ENCODE measurements at regions not wholly inside any gene's neighbourhood (a gene's known extent, or its start where the extent isn't known, plus 50 kb on each side); places are given as distances from the start of the nearest gene placed in this dataset.
"Not testable (repeated sequence)": the region's sequence is repeated elsewhere in the genome, so short reads cannot be mapped to it uniquely, and the experiment has no call there.

DNA sequence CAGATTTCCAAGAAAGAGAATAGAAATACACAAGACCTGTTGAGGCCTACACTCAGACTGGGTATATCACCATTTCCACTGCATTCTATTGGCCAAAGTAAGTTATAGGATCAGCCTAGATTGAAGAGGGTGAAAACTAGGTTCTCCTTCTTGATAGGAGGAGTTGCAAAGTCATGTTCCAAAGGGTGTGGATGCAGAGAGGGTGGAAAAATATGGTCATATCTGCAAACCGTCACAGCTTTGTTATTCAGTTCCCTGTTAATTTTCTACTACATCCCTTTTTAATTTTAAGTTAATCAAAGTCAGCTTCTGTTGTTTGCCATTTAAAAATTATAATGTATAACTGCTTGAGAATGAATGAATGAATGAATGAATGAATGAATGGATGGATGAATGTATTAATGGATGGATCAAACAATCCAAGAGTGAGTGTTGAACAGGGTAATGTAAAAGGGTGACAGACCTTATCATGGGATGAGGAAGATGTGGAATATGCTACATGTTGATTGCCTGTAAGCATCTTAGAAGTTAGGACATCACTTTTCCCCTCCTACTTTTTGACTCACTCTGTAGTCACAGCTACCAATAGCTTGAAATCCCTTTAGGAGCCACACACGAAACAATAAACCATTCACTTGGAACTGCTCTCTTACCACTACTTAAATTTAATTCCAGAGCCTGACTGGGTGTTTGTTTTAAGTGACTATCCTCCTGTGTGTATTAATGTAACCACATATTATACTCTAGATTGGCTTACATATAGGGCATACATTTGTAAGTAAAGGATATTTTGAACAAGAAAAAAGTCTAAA, 121.5 kb downstream of the CCDC34 start:
- no peak for DNase-seq

DNA sequence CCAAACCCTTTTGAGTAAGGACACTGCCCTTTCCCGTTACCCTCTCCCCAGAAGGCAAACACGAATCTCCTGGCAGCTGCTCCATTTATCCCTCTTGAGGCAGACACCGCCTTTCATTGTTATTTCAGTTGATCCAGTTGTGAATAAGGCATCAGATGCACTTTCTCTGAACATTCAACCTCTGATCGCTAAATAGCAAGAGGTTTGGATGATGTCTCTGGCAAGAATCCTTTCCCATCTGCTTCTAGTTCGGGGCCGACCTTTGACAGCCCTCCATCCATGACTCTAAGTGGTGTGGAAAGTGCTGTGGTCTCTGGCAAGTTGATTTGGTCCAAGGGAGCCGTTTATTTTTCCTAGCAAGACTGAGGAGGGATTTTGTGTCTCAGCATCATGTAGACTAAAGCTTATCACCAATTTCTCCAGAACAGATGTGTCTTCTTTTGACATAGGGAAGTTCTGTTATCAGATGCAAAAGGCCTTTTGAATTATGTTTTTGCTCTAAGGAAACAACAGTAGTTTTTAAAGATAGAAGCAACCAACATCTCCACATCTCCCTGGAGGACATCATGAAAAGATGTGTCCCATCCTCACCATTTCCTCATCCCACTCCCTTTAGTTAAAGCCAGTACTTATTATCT, 123.6 kb downstream of the CCDC34 start:
- no peak for DNase-seq

DNA sequence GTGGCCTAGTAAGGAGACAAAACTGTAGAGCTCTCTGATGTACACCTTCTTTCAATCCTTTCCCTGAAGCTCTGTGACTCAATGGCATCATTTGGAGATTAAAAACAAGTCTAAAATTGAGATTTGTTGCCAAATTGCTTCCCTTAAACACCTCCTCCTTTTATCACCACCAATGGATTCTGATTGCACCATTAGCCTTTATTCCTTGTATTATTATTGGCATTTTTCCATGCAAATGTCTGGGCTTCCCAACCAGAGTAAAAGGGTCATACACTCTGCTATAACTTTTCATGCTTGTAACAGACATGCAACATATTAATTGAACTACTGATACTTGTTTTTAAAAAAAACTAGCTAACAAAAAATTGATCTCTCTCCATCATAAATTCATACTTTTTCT, 124.2 kb downstream of the CCDC34 start:
- DNase-seq = no peak

DNA sequence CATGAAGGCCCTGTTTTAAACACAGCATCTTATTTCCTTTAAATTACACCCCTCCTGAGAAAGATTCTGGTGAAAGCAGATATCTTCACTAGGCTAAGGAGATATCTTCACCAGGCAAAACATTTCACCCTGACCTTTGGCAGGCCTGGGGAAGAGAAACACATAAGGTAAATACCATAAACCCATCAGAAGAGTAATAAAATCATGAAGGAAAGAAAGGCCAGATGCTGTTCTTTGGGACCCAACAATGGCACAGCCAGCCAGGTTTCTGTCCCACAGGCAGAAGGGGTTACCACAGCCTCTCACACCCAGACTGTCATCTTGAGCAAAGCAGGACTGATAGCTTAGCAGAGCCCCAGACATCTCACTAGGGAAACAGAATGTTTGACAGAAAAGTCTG, 125.4 kb downstream of the CCDC34 start:
- DNase-seq = no peak

DNA sequence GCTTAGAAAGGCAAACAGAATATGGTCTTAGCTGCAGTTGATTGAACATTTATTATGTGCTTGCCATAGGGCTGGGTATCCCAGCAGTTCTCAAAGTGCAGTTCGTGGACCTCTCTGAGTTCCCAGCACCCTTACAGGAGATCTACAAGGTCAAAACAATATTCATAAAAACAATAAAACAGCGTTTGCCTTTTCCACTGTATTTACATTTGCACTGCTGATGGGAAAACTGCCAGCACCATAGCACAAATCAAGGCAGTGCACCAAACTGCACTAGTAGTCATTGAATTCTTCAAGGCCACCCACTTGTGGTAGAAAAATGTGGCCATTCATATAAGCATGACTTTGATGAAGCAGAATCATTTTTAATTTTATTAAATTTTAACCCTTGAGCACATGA, 128.1 kb downstream of the CCDC34 start:
- no peak for DNase-seq

DNA sequence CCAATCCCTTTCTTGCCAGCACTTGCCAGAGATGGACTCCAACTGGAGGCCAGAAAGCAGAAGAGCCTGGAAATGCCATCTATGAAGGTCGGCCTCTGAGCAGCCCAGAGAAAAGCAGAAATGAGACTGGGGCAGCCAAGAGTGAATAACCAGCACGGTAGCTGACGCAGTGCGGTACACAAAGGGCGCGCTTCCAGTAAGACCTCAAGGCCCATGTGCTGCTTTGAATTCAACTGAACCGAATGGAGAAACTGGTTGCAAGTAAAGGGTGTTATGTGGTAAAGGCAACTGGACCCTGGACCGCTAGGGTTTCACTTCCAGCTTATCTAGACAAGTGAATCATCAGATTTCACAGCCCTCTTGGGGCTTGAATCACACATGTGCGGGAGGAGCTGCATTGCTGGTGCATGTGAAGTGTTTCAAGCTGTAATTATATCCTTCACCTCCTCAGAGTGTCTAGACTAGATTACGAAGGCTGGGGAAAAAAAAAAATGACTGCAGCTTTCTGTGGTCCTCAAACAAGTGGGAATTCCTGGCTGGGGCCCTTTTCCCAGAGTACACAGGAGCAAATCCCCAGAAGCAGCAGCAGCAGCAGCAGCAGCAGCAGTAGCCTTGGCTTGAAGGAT, 128.9 kb downstream of the CCDC34 start:
- DNase-seq = no peak

DNA sequence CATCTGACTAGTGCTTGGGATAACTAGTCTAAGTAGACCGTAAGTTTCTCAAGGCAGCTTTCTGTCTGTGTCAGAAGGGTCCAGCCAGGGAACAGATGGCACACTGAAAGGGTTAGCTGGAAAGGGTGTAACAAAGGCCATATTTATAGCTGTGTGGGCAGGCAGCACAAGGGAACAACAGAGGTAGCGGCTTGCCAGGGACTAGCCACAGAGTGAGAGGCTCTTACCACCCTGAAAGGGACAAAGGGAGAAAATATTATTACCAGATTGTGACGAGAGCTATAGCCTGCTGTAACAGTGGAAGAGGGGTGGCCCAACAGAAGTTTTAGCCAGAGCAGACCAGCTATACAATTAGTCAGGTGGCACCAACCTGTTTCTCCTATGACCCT, 129.4 kb downstream of the CCDC34 start:
- DNase-seq = no peak

DNA sequence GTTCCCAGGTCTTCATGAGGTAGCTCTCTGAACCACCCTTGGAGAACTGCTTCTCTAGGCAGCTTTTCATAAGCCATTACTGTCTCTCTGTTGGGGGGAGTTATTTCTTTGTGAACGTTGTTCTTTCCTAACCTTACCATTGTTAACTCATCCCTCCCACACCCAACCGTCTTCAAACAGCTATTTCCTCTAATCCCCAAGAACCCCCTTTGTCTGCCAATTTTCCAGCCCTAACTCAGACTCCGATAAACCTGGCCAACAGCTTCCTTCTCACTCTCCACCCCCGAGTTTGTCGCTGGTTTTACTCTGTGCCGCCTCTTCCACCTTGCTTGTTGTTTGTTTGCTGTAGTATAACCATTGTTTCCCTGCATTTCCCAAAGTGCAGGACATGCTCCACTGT, 131.5 kb downstream of the CCDC34 start:
- no peak for DNase-seq

DNA sequence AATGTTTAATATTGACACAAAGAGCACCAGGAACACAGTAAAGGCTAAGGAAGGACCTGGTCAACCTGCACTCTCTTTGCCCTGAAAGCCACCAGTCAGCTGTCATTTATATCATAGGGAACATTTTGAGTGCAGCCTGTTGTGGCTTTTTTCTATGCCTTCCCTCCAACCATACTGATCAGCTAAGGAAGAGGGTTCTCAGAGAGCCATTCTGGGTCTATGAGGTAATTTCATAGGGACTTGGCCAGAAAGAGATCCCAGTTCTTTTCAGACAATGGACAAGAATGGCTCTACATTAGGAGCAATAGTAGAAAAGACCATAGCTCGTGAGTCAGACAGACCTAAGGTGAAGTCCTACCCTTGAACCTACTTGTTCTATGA, 132.8 kb downstream of the CCDC34 start:
- DNase-seq = no peak

DNA sequence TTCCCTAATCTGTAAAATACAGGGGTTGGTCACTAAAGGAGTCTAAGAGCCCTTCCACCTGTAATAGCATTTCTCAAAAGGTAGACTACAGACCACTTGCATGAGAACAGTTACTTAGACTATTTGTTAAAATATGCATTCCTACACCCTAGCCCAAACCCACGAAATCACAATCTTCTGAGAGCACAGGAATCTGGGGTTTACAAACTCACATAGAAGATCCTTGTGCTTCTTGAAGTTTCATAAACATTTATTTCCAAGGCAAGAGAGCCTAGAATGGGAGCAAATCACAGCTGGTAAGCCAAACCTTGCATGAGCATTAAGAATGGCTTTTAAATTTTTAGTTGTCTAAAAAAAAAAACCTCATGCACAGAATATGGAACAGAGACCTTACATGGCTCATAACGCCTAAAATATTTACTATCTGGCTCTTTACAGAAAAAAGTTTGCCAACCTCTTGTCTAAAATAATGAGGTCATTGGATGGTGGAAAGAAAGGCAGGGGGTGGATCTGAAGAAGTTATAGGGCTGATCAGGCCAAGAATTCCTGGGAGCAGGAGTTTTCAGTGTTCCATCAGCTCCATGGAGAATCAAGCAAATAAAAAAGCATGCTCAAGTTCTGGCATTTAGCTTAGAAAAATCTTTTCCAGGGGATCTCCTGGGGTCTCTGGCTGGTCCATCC, 133.4 kb downstream of the CCDC34 start:
- no peak for DNase-seq

DNA sequence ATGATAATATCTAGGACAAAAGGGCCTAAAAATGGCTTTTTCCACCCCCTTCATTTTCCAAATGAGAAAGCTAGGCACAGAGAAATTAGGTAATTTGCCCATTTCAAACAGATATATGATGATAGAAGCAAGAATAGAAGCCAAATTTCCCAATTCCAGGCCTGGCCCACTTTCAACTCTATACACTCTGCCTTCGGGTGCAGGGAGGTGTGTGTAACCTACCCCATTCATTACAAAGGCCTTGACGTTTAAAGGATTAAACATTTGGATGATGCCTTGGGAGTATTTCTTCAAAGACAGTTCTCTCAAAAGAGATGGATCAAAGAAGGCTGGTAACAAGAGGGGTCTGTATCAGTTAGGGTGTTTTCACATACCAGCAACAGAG, 134.1 kb downstream of the CCDC34 start:
- DNase-seq = no peak

DNA sequence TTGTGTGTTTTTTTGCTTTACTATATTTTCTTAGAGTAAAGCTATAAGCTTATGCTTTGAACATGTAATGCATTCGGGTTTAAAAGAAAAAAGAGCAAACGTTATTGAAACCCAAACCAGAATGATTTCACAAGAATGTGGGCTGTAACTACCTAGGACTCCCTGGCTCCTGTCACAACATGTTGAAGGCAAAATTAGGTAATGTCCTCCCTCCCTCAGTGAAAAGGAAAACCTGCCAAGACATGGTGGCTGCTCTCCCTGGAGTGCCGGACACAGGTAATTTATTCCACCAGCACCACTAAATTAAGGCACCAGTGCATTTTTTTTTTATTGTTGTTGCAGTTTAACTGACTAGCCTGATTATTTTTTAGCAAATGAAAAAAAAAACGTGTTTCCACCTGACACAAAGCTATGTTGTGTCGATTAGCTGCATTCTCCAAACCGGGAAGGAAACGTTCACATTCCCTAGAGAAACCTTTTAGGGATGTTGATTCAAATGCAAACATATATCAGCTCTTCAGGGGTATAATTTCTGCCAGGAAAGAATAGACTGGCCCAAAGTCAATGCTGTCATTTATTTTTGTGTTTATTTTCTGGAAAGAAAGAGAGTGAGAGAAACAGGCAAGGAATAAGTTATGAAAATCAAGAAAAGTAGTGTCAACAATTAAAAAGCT, 134.6 kb downstream of the CCDC34 start:
- DNase-seq = no peak

DNA sequence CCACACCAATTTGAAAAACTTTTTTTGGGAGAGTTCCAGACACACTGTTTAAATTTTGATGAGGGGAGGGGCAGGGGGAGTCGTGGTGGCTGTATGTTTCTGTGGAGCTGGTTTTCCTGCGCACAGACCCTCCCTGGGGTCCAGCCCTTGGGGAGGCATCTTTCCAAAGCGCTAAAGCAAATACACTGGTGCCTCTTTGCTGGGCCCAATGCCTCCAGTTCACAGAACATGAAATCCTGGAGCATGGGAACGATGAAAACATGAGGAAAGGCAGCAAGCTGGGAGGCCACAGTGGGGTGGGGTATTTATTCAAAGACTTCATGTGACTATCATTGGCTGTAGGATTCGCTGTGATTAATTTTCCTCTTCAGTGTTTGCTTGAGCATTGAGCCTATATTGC, 135.3 kb downstream of the CCDC34 start:
- DNase-seq = no peak

DNA sequence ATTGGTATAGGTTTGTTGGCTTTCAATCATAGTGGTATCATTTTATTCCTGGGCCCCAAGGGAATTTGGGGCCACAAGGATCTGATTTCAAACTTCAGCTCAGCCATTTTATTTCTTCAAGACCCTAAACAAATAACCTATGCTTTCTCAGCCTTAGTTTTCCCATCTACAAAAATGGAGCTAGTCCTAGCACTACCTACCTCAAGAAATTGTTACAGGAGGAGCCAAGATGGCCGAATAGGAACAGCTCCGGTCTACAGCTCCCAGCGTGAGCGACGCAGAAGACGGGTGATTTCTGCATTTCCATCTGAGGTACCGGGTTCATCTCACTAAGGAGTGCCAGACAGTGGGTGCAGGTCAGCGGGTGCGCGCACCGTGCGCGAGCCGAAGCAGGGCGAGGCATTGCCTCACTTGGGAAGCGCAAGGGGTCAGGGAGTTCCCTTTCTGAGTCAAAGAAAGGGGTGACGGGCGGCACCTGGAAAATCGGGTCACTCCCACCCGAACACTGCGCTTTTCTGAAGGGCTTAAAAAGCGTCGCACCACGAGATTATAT, 143.5 kb downstream of the CCDC34 start:
- not testable (repeated sequence) for DNase-seq

DNA sequence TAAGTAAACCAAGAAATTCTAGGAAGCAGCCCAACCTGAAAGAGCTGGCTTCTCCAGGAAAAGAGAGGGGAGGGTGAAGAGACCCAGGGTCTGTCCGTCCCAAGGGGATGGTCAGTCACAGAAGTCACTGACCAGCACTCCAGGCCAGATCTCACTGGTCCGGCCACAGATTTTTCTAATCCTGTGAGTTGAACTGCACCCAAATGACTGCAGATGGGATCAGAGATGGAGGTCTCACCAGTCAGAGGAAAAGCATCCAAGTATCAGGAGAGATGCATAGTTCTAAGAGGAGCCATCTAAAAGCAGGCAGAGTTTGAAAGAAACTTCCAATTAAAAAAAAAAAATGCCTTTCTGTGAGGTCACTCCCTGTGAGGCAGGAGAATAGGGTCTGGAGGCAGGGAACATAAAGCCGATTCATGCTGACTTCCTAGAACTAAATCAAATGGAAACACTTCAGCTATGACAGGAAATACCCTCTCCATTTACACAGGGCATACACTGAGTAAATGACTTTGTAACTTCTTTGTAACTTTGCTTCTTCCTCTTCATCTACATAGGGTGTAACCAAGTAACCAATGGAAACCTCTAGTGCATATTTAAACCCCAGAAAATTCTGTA, 144.5 kb downstream of the CCDC34 start:
- no peak for DNase-seq

DNA sequence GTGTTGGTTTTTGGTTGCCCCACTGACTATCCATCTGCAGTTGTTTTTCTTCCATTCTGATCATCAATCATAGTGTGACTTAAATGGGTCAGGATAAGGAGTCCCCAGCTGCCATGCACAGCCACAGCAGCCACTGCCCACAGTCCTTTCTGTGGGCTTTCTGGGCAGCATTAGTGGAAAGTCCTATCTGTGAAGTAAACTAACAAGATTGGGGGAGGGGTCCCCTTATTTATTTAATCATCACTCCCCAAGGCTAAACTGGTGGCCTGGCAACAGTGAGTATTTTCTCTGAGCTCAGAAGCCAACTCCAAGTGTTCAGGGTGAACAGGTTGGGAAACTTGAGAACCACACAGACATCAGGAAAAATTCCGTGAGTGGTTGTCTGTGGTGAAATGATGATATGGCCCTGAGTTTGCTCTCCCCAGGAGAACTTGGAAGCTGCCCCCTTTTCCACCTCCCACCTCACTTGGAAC, 145.0 kb downstream of the CCDC34 start:
- no peak for DNase-seq

DNA sequence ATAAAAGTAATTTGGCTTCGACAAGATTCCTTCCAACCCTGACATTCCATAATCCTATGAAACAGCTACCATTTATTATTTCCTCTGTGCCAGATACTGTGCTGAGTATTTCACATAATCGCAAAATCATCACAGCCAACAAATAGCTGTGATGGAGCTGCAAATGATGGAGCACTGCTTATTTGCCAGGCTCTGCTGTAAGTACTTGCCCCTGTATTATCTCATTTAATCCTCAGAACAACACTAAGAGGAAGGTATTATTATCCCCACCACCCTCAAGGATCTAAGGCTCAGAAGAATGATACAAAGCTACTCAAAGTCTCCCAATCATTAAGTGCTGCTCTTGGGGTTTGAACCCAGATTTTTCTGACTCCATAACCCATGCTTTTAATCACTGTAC, 145.5 kb downstream of the CCDC34 start:
- DNase-seq = no peak

DNA sequence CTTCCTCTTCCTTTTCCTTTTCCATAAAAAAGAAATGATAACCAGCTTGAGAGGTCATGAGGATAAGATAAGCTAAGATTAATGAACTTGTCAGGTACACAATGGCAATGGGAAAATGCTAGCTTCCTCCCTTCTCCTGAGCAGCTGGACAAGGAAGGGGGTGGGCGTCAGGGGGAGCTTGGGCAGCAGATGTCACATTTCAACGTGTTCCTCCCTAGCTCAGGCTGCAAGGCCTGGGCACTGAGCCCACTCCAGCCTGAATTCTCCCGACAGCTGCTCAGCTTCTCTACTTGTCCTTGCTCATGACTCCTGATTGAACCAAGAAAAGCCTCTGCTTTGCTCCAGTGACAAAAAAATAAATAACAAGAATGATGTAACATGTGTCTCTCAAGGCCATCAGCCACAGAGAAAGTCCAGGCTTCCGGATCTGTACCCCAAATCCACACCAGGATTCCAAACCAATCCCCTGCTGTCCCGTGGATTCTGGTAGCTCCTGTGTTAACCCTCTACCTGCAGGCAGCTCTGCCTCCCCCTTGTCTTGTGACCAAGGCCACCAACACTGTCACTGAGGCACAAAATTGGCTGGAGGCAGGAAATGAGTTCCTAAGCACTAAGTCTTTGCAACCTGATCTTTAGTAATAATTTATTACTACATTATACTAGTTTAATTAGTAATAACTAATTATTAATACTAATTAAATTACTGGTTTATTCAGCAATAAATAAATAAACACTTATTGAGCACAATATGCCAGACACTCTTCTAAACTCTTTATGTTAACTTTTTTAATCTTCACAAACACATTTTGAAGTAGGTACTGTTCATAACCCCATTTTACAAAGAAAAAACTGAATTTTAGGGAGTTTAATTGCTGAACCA, 146.5 kb downstream of the CCDC34 start:
- DNase-seq = no peak

DNA sequence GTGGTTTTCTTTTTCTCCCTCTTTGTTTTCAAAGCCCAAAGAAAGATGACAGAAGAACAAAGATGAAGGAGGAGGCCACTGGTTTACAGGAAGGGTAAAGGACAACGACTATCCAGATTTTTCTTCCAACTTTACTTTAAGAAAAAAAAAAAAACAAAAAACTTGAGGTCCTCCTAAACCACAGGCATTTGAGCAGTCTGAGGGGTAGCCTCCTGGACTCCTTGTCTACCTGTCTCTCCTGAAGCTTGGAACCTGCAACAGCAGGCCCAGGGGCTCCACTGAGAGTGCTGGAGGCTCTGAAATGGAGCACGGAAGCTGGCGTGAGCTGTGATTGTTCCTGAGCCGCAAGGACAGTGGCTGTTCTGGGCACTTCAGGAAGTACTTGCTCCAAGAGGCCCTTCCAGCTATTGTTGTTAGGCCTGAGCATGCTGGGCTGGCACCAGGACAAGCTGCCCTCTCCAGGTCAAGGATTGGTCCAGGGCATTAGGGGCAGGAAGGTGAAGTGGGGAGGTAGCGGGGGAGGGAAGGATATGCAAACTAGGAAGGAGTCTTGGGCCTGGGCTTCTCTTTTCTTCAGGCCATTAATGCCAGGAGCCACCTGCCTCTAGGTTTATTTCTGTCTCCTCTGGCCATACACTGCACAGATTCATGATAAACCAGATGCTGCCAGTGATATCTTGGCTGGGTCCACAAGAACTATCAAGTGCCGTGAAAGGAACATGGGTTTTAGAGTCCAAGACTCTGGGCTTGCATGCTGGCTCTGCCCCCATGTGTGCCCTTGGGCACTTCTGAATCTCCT, 147.3 kb downstream of the CCDC34 start:
- peak; percentile 46 for DNase-seq

DNA sequence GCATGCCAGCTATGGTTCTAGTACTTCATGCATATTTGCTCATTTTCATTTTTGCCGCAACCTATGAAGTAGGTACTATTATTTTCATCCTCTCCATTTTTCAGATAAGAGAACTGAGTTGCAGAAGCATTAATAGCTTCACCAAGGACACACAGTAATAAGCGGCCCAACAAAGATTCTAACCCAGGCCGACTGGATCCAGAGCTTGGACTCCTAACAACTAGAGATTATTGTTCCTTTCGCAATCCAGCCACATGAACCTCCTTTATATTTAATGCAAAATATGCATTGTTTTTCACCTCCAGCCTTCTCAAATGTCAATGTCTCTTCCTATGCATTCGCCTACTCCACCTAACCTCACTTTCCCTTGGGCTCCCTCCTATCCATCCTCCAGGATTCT, 148.3 kb downstream of the CCDC34 start:
- DNase-seq = no peak
